HK-2 (cell line): ENCODE measurements at regions not wholly inside any gene's neighbourhood (a gene's known extent, or its start where the extent isn't known, plus 50 kb on each side); places are given as distances from the start of the nearest gene placed in this dataset.

Experiments used
- DNase-seq: peaks from one replicate; pipeline ENCODE4 v3.0.0-alpha.2; 2018; ENCODE audit not compliant: unreplicated experiment

DNA sequence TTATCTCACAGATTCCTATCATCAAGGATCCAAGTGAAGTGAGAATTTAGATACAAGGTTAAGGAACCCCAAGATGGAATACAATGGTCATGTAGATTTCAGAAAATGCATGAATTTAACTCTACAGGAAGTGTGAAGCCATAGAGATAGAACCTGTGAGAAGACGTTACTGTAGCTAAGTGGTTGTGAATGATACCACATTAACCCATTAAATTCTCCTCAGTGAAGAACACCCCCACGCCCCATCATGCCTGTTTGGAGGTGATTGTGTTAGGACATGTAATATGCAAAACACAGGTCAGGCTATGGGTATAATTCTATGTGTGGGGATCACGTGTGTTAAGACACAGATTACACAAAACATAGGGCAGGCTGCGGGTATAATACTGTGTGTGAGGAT lies 1166.7 kb downstream of the EFNB2 start:
- DNase-seq, result no peak

DNA sequence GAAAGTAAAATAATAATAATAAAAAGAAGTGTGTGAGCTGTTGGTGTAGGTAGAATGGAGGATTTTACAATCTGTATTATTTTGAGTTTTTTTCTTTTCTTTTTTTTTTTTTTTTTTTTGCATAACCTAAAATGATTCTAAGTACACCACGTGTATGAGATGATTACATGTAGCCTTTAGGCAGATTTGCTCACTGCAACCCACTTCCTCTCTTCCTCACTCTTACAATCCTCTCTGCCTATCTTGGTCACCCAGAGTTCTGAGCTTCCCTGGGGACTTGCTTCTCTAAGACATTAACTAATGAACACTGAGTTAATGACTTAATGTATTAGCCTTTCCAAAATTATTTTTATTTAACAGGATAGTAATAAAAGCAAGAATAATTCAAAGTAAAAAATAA lies 1169.6 kb downstream of the EFNB2 start:
- no peak for DNase-seq

DNA sequence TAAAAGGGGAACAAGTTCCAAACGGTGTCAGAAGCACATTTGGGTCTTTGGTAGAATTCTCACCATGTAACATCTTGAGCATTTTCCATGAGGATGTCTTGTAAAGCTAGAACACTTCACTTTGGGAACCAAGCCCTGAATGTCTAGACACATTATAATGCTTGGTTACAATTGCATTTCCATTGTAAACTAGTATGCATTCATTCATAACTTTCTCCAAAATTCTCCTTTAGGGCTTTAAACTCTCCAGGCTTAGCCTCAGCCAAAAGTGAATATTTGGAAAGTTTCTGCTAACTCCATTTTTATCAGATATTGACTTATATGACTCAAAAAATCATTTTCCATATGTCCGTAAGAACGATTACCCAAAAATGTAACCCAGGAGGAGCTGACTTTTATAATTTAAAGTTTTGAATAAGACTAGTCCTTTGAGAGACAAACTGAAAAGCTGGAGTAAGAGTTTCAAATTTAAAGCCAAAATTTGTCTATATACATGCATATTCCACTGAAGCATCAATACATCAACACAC lies 1170.4 kb downstream of the EFNB2 start:
- DNase-seq, result no peak

DNA sequence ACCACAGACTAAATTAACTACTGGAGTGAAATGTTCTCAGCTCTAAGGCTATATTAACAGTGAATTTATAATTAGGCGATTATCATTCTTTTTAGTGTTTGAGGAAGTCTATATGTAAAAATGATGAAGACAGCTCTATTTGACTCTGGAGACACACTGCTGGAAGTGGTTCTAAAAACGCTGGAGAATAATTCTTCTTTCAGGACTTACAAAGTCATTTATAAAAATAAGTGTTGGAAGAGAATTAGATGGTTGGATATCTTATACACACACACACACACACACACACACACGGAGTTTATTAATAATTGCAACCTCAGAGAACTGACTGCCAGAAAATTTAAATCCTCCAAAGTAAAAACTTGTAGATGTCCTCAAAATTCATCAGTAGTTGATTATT lies 1171.3 kb downstream of the EFNB2 start:
- DNase-seq, result no peak

DNA sequence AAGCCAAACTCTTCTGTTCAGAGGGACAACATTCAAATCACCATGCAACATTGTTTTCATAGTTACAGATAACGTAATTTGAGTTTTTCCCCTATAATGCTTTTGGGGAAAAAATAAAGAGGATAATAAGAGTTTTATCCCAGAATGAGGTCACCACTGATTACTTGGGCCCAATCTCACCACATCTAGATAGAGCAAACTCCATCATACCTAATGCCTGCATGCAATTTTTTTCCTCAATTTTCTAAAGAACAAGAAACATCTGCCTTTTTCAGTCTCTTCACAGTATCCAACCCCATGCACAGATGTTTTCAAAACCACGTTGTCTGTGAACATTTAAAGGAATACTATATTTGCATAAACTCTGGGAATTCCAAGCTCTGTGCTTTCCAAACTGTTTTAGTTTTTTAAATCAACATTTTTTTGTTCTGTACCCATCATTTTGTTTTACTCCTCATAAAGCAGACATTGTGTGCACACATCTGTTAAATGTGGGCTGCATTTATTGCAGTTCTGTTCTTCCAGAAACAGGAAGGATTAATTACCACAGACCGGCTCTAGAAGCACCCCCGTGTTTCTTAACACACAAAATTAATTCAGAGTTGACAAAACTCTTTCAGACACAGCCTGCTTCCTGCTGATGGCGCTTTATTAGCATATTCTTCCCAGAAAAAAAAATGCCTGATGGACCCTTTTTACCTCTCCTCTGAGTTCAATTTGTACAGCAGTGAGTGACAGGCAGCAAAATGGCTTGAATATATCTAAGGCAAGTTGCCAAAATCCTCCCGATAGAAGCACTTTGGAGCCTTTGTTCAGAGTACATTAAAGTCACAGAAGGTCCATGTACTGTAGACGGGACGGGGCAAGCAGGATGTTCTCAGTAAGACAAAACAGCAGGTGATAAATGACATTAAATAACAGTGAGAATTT lies 1171.9 kb downstream of the EFNB2 start:
- DNase-seq, result no peak

DNA sequence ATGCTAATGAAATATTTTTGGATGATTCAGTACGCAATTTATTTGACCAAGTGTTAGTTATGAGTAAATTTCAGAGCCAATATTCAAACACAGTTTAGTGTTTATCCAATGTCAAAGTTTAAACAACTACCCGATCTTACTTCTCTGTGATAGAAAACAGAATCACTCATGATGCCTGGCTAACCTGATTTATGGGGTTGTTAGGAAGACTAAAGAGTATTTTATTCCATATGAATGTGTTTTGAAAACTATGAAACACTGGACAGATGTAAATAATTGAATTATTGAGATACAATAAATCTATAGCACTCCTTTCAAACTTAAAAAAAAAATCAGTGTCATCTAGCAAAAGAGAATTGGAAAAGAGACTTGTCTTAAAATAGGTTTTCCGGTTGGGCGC lies 1181.8 kb downstream of the EFNB2 start:
- no peak for DNase-seq

DNA sequence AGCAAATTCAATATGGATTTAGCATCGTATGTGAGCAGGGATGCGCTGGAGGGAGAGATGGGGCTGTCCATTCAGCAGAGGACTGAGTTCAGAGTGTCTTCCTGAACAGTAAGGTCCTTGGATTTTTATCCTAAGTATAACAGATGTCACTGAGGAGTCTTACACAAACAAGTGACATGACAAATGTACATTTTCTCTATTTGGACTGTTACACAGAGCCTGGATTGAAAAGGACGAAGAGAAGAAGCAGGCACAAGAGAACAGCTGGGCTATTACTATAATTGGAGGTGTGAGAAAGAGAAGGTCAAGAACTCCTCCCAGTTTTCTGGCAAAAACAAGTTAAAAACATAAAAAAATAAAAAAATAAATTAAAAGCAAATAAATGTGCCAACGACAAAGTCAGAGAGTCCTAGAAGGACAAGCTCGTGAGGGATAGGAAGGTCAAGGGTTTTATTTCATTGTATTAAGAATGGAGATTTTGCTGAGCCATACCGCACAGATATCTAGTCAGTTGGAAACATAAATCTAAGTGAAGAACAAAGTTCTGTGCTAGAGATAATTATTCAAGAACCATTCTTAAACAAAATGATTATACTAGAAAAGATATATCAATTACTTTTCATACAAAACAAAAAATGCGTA lies 1186.3 kb downstream of the EFNB2 start:
- no peak for DNase-seq

DNA sequence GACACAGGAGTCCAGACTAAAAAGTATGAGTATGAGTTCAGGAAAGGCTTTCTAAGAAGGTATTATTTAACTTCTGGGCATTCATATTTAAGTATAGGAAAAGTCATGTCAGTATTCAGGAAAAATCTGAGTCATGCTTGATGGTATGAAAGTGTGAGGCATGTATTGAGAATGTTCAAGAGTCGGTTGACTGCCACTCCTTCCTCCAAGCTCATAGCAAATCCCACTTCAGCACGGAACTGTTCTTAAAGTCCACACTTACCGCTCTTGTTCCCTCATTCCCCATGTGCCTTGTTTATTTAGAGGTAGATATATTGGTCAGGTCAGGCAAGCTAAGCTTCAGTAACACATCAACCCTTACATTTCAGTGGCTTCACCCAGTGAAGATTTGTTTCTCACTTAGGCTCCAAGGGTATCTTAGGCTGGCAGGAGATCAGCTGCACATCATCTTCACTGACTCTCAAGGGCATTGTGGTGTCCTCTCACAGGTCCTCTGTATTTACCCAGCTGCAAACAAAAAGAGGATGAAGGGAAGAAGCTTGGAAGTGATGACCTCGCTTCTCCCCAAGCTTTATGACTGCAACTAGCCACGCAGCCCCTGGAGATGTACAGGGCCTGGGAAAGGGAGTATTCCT lies 1189.2 kb downstream of the EFNB2 start:
- peak; percentile 14 for DNase-seq

DNA sequence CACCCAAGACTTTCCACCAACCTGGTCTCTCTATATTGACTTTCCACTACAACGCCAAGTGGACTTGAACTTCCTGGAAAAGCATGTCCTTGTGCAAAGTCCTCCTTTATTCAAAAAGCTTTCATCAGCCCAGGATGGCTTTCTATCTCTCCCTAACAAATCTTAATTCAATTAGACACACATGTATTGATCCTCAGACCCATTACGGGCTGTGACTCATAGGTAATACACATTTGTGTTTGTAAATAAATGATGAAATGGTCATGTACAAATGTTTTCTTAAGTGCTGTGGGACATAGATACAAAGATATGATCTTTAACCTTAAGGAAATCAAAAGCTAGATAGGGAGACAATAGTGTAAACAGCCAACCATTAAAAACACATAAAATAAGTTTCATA lies 1189.7 kb downstream of the EFNB2 start:
- no peak for DNase-seq

DNA sequence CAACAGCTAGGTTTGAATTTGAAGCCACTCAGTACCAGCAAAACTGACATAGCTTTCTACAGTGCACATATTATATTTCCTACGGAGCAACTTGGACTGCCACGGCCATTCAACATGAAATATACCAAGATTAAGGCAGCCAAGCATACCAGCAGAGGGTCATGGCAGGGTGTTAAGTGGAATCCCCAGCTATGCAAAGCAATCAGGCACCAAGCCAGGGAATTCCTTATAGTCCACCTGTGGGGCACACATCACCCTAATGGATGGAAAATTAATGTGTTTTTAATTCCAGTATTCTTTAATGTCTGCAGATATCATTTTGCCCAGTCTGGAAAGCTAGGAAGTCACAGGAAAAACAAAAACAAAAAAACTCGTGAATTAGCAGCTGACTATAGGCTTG lies 1190.3 kb downstream of the EFNB2 start:
- no peak for DNase-seq

DNA sequence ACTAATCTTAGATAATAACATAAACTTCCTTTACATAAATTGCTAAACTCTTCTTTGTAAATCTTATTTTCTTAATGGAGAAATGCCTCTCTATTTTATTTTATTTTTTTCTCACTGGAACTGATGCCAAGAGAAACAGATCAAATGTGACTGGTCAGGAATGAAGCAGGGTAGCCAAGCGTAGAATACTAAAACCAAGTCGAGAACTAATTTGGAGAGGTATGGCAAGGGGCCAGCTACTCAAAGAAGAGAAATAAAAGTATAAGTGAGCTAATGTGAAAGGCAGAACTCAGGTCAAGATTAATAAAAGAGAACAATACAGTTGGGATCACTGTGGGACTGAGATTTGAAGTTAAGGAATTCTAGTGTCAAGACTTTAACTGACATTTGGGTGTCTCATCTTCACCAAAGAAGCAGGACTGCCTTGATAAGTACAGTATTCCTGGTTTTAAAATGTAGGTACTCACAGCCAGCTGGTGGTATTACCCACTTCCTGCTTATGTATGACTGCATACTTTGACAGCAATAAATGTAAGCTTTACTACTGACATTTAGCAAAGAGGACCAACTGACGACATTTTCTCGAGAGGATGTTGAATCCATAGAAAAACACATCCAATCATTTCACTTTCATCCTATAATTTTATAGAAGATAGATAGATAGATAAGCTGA lies 1192.2 kb downstream of the EFNB2 start:
- DNase-seq, result no peak

DNA sequence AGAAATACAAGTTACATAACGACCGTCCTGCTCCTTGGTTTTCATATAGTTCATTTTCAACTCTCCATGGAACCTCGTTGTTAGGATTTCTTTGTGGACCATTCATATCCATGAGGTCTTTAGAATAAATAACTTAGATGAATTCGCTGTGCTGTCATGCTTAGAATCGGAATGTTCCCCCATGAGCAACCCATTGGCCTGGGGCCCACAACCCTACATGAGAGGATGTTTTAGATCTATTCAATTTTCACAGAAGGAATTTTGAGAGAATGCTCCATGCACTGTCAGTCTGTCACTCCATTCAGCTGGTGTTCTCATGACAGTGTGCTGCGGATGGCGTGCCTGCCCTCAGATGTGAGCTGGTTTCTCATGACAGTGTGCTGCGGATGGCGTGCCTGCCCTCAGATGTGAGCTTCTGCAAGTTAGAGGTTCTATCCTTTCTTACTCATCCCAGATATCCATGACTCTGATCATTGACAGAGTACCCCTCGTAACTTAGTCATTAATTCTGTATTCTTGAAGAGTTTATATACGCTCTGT lies 1193.1 kb downstream of the EFNB2 start:
- no peak for DNase-seq

DNA sequence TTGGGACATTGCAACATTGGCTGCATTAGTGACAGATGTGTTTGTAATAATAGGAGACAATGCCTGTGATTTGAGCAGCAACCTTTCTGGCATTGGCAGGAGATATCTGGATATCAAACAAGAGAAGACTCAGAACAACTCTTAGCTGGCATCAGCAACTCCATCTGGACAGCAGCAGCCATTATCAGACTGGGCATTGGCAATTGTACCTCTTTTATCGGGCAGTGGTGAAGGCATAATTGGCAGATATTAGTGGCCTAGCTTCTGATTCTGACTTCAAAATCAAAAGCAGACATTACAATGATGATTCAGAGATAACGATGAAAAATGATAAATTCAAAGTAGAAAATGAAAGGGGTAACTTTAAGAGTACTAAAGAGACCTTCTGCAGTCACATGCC lies 1193.7 kb downstream of the EFNB2 start:
- no peak for DNase-seq

DNA sequence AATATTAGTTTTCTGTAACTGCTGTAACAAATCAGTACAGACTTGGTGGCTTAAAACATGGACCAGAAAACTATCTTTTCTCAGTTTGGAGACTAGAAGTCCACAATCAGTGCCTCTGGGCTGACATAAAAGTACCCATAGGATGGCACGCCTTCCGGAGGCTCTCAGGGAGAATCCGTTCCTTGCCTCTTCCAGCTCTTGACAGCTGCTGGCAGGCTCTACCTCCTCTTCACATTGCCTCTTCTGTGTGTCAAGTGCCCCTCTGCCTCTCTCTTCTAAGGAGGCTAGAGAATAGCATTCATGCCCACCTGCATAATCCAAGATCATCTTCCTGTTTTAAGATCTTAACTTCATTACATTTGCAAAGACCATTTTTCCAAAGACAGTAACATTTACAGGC lies 1194.2 kb downstream of the EFNB2 start:
- no peak for DNase-seq

DNA sequence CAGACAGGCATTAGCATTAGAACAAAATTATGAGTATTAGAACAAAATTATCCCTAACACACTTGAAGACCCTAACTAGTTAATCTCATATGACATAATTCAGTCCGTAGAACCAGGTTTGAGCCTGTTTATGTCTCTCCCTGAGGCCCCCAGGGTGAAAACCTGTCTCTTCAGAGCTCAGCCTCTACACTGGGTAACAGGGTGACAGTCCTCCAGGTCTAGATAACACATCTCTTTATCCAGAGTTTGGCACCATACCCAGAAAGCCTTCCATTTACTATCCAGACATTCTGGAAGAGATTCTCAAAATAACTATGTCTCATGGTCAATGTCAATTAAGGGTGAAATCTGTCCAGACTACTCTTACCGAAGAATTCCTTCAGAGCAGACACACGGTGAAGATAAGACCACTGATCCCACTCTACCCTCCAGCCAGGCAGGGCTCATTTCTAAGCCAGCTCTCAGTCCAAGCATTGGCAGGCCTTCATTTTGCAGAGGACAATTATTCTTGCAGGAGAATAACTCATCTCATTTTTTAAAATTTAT lies 1195.3 kb downstream of the EFNB2 start:
- no peak for DNase-seq

DNA sequence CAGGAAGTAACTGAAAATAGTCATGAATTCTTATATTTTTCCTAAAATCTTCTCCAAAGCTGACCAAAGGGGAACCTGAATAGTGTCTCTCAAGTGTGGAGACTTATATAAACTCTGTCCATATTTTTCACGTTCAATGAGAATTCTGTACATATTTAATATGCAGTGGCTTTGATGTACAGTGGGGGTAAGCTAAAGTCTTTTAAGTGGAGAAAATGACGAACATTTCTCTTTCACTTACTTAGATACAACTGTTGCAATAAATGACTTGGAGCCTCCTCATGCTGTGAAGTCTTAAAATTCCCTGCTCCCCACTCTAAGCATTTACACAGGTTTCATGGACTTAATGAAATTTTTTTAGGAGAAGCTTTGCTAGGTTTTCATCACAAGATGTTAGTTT lies 1196.7 kb downstream of the EFNB2 start:
- no peak for DNase-seq

DNA sequence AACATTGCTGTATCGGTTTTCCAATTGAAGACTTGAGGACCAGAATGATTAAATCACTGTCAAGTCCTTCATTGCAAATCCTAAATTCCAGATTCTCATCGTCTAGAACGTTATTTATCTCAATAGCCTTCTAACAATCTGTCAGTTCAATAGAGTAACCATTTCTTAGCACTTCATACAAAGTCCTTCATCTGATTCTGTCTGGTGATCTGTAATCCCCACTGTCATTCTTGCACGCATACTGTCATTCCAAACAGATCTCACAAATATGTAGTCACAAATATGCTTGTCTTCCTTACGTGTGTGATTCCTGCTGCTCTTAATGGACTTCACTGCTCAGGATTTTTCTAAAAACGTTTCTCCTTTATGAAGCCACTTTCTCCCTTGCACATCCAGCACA lies 1197.5 kb downstream of the EFNB2 start:
- no peak for DNase-seq

DNA sequence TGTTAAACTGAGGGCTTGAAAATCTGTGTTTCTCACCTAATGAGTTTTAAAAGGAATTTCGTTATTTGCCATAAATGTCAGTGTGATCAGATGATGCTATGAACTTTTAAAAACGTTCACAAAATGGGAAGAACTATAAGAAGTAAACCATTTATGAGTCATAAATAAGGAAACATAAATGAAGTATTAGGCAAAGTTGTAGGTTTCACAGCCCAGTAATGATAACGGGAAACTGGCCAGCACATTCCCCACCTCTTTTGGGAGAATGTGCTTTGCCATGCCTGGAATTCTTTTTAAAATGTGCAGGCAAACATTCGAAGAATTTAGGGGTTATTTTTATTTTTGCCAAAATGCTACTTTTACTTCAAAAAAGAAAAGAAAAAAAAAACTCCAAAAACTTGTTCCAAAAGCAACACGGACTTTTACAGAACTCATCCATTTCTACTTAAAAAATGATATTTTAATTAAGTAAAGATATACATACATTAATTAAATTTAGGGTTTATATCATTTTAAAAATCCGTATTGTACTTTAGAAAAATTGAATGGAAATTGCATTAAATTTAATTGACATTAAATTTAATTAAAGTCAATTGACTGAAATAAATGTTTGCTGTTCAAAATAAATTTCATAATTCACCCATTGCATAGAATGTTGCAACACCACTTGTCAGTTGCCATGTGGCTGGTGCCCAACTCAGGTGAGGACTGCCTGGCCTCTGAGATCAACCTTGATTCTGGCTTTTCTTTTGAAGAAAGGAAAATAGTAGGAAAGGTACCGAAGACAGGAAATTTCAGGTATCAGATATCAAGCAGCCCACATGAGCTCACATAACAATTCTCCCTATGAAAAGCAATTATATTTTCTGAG lies 1198.5 kb downstream of the EFNB2 start:
- DNase-seq, result no peak

DNA sequence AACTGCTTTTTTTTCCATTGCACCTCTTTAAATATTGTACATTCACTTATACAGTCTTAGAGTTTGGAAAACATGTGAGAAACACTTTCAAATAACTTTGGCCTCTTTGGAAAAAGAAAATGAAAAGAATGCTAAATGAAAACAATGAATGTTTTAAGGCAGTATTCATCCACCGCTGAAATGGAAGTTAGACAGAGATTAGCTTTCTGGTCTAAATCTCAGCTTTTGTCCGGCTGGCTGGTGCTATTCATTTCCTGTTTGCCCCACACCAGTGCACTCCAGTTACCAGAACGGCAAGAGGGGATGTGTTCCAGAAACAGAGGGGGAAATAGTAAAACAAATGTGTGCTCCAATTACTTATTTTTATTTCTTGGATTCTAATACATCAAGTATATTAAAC lies 1201.3 kb downstream of the EFNB2 start:
- no peak for DNase-seq

DNA sequence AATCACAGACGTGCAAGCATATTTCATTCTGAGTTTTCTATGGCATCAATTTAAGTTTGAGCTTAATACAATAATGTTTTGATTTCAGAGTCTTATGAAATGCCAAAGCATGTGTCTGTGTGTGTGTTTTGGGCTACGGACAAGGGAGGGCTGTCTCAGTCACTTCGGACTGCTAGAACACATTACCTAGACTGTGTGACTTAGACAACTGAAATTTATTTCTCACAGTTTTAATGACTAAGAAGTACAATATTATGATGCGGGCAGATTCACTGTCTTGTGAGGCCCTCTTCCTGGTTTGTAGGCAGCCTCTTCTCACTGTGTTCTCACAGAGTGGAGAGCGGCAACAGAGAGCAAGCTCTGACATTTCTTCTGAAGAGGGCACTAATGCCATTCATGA lies 1202.0 kb downstream of the EFNB2 start:
- DNase-seq, result no peak

DNA sequence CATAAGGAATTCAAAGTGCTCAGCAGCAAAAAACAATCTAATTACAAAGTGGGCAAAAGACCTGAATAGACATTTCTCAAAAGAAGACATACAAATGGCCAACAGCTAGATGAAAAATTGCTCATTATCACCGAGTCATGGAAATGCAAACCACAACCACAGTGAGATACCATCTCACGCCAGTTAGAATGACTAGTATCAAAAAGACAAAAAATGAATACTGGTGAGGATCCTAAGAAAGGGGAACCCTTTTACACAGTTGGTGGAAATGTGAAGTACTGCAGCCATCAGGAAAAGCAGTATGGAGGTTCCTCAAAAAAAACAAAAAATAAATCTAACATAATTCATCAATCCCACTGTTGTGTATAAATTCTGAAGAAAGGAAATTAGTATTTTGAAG lies 1206.1 kb downstream of the EFNB2 start:
- DNase-seq, result no peak
